Retina (tissue), 1 donor: ENCODE measurements at regions not wholly inside any gene's neighbourhood (a gene's known extent, or its start where the extent isn't known, plus 50 kb on each side); places are given as distances from the start of the nearest gene placed in this dataset.
"Not testable (repeated sequence)": the region's sequence is repeated elsewhere in the genome, so short reads cannot be mapped to it uniquely, and the experiment has no call there.

Experiments
- DNase-seq: peaks from one replicate; pipeline ENCODE4 v3.0.0-alpha.2; 2016

DNA sequence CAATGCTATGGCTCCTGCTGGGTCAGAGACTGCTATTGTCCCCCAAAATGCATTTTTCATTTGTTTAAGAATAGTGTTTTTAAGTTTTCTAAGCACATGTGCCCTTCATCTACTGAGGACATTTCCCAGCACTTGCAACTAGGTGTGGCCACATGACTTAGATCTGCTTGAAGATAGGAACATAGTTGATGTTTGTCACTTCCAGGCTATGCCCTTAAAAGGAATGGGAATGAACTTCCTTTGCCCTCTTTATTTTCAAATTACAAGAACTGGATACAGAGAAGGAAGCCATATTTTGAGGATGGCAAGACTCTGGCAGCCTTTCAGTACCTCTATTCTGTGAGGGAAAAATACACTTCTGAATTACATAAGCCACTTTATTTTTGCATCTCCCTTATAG, 203.0 kb upstream of the TFAP2D start:
- no peak for DNase-seq

DNA sequence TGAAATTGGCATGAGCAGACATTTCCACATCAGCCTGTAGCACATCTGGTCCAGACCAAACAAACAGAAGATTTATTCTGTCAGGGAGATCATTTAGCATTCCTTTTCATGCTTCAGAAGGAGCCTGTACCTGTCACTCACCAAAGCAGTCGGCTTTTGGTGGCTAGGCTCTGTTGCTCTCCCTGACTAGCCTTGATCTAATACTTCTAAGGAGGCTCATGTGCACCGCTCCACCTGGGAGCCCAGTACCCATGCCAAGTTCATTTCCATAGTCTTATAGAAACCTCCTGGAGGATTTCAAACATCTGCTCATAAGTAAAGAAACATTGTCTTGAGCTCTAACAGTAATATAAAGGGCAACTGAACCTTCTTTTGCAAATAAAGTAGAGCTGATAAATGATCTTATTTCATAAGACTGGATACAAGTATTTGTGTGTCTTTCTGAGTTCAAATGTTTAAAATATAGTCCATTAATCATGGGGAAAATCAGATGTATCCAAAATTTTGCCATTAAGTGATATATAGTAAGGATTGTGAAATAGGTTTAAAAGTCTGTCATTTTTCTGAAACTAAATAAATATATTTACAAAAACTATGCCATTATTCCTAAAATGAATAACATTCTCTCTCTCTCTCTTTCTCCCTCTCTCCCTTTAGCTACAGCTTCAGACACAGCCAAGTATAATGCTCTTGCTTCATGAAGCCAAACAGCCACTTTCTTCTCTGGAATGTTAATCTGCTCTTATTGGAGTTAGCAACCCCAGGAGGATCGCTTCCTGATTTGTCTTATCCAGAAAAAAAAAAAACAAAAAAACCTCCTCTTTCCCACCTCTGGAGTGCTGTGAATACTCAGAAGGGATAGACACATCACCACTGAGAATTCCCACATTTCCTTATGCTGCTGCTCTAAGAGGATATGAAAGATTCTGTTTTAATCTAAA, 192.7 kb upstream of the TFAP2D start:
- DNase-seq: peak; percentile 19

DNA sequence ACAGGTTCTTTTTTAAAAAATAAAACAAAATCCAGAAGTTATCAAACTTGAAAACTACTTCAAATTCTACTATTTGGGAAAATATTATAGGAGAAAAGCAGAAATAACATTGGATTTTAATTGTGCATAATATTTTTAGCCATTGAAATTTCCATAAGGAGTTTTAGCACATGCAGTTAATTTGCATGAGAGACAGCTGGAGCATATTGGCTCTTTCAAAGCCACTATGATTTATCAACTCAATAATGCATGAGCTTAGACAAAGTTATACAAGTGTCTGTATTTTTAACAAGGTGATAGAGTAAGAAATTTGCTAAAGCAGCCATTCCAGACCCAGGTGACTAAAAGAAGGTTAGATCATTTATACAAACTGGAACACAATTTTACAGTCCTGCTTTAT, 189.0 kb upstream of the TFAP2D start:
- DNase-seq: no peak

DNA sequence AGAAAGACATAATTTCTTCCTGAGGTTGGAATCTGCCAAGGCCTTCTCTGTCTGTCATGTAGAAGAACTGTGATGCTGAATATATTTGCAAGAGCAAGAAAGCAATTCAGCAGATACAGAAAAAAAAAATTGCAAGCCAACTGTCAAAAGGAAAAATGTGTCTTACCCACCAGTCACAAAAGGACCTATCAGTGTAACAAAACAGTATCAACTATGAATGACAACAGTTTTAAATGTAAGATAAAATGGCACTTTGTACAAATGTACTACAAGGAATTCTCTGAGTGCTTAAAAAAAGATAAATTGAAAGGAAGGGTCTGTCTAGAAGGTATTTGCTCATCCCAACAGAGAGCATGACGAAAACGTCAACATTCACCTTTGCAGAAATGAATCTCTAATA, 185.3 kb upstream of the TFAP2D start:
- no peak for DNase-seq

DNA sequence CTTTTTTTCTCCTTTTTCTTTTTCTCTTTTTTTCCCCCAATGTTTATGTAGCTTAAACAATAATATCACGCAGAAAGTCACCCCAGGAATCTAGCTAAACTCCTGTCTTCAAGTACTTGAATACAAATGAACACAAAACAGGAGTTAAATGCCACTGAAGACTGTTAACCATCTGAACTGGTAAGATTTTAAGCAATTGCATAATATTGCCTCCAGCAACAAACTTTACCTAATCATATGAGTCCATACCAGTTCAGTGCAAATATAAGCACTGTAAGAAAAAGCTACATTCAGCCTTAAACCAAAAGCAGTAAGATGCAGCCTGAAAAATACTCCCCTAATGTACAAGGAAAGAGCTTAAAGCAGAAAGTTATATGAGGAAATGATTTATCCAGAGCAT, 173.9 kb upstream of the TFAP2D start:
- no peak for DNase-seq

DNA sequence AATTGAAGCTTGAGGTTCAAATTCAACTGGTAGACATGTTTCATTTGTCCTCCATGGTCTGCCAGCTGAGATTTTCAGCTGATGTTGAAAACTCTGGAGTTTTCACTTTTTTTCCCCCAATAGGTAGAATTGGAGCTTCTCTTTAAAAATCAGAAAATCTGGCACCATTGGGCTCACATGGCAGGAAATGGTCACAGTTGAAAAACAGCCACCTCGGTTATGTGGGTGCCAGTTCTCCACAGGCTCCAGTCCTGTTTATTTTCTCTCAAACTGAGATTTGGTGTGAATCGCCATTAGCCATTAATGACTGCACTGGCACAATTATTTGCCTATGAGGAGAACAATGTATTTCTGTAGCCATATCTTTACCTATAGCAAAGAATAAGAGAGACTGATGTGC, 171.4 kb upstream of the TFAP2D start:
- no peak for DNase-seq

DNA sequence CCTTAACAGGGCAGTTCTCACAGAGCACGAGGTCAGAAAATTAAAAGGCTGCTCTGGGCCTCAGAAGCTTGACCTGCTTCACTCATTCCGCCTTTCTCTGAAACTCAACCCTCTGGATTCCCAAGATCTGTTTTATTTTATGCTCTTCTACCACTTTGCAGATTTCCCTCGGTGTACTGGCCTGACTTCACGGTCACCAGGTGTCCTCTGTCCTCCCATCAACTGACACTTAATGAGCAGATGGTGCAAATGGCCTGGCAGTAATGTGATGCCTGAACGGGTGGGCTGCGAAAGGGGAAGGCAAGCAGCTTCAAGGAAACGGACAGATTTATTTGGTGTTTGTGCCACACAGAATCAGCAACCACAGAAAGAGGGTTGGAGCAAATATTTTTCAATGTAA, 169.7 kb upstream of the TFAP2D start:
- peak; percentile 61 for DNase-seq

DNA sequence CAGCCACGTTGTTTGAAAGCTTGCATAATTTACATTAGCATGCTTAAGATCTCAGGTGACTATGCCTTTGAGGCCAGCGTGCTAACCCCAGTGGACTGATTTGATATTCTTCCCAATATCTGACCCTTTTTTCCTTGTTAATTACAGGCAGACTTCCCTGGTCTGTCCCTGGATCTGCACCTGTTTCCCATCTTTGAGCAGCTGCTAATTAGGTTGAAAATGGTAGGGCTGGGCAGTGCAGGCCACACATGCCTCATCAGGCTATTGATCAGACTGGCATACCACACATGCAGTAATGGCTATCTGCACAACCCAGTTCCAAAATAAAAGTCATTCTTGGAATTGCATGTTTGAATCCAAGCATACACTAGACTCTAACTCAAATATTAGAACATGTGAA, 164.3 kb upstream of the TFAP2D start:
- peak; percentile 19 for DNase-seq

DNA sequence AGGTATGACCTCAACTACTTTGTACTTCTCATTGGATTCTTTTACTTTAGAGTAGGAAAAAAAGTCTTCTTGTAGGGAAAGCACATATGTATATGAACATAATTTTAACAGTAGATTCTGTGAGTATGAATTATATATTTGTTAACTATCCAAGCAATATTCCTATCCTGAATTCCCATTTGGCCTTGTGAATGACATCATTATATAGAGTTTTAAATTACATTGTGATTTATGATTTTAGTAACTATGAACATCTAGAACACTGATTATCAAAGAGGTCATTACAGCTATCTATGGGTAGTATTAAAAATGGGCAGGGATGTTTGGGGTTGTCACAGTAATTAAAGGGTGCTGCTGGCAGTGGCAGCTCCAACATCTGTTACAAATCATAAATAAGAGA, 163.9 kb upstream of the TFAP2D start:
- DNase-seq: no peak

DNA sequence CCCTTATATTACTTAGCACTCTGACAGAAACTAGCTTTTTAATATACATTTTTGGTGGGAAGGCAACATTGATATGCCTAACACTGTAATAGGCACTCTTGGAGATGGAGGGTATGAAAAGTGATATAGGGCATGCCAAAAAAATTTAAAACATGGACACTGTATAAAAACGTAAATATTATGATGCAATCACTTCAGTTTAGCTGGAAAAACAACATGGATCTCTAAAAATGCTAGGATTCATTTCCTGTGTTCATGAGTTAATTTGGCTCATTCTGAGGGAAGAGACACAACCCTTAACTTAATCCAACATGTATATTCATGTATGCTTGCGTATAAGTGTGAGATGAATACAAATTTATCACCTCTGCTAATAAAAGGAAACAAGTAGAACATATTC, 157.3 kb upstream of the TFAP2D start:
- no peak for DNase-seq

DNA sequence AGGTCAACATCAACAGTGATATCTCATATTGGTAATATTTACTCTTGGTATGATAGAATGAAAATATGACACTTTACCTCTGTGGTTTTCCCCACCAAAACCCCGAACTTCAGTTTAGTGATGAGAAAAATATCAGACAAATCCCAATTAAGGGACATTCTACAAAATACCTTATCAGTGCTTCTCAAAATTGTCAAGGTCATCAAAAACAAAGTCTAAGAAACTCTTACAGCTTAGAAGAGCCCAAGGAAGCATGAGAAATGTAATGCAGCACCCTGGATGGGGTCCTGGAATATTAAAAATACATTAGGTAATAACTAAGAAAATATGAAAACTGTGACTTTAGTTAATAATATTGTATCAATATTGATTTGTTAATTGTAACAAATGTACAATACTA, 148.3 kb upstream of the TFAP2D start:
- no peak for DNase-seq

DNA sequence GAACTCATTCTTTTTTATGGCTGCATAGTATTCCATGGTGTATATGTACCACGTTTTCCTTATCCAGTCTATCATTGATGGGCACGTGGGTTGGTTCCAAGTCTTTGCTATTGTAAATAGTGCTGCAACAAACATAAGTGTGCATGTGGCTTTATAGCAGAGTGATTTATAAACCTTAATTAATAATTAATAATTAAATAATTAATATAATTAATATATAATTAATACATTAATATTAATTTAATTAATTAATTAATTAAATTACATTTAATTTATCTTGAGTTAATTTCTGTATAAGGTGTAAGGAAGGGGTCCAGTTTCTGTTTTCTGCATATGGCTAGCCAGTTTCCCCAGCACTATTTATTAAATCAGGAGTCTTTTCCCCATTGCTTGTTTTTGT, 142.1 kb upstream of the TFAP2D start:
- DNase-seq: not testable (repeated sequence)

DNA sequence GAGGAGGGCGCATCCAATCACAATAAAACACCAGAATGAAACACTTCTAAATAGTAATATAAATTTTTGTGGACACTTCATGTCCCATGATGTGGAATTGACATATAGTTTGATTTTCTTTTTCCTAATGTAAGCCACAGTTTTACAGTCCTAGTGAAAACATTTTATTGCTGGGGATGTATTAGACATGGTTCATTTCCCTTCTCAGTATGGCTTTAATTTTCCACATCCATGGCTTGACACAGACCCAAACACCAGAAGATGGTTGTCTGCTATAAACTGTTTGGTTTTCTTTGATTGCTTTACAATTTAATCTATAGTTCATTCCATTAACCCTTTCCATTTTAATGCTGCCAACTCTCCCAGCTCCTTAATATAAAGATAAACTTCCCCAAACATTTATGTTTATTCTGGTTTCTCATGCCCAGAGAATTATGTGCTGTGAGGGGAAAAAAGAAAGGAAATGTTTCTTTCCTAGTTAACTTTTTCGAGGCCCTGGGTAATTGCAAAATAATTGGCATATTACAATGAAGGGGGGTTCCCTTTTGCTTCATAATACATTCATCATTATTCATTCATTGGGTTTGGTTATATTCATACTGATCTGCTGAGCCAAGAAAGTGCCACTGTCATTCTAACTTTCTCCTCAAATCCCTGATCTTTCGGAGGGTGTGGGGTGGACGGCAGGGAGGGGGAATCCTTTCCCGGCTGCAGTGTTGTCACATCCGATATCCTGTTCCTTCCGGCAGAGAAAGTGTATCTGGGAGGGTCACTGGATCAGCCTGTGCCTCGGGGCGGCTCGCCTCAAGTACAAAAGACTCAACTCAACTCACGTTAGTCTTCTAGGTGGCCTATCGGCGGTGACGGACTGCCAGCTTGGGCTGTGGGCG, 127.6 kb upstream of the TFAP2D start:
- DNase-seq: peak; percentile 66

DNA sequence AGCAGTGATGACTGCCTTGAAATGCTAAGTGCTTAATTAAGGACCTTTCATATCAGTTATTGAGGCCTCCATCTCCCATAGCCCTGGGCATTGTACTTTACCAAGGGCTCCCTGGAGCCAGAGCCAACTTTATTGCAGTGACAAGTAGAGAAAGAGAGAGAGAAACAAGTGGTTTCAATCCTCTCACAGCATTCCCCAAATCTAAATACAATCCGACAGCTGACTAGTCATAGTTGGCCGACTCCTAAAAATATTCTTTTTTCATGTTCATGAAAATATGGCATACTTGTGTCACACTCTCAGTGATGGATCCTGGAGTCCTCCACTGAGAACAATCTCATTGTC, 127.0 kb upstream of the TFAP2D start:
- no peak for DNase-seq

DNA sequence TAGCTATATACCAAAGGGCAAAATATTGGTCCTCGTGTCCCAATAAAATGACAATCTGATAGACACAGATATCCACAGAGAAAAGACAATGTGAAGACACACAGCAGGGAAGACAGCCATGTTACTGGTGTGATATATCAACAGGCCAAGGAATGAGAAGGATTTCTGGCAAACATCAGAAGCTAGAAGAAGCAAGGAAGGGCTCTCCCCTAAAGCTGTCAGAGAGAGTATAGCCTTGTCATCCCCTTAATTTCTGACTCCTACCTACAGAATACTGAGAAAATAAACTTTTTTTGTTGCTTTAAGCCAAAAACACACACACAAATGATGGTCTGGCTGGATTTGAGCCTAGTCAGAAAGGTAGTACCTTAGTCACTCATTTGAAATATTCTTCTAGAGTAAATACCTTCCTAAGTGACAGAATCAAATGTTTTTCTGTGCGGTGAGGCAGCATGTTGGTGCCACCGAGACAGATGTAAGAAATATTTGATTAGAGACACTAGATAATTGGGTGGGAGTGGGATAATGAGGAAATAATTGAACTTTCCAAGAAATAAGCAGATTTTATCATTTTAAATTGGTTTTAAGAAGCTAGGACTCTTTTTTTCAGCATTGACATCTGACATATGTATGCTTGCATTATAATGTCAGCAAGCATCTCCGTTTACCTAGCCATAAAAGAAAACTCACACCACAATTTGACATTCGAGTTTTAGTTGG, 123.4 kb upstream of the TFAP2D start:
- no peak for DNase-seq

DNA sequence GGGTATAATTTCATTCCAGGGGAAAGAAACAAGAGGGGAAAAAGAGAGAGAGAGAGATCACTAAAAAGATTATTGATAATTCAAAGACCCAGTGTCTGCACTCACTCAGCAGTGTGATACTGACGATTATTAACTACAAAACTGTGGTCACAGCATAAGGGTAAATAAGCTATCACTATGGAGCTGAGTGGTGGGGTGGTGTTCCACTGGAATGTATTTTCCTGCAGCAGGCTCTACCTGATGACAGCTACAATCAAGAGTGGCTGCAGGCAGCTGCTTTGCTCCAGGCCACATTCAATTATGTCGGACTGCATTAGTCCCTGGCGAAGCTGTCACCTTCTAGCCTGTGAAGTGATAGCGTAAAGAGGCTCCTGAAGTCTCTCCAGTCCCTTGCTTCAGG, 122.2 kb upstream of the TFAP2D start:
- DNase-seq: peak; percentile 61

DNA sequence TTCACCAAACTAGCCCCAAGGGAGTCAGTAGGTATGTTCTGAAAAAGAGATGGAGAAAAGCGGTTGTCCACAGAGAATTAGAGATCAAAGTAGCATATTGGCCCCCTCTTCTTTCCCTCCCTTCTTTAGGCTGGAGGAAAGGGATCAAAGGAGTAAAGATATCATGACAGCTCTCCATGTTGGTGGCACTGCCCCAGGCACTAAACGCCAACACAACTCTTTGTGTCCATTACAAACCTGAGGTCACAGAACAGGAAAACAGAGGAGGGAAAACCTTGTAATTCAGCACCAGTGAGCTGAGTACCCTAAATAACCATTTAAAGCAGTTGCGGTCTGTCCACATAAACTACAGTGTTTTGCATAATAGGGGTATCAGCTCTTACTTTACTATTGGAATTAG, 113.0 kb upstream of the TFAP2D start:
- DNase-seq: no peak

DNA sequence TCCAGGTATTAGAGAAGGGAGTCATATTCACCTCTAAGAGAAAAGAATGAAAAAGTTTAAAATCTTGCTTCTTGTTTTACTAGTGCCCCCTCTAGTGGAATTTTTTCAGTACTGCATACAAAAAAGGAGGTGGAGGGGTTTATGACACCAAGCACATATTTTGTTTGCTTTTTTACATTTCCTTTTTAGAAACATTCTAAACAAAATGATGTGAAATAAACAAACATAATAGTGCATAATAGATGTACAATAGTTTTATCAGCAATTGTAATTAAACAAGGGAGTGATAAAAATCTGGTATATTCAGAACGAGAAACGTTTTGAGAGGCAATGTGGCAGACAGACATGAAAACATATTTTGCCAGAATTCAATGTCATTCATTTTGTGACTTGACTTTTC, 111.0 kb upstream of the TFAP2D start:
- peak; percentile 41 for DNase-seq

DNA sequence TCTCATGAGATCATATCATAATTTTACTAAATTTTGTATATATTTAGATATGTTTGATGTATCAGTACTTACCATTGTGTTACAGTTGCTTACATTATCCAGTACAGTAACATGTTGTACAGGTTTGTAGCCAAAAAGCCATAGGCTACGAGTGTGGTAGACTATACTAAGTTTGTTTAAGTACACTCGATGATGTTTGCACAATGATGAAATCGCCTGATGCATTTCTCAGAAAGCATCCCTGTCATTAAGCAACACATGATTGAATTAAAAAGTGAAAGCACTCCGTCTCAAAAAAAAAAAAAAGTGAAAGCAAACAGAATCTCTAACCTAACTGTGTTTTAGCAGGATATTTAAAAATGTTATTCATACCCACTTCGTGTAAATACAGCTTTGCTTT, 104.9 kb upstream of the TFAP2D start:
- no peak for DNase-seq

DNA sequence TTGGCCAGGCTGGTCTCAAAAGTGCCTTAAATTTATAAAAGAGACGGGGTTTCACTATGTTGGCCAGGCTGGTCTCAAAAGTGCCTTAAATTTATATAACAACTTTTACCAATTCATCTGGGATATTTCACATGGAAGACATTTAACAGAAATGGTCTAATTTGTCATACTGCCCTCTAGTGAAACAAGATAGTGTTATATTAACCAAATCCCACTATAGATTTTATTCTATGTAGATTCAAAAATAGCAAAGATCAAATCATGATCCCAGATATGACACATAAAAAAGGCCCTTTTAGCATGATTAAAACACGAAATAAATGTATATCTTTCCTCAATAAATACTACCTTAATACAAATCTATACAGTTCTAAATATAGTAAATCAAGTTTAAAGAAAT, 102.8 kb upstream of the TFAP2D start:
- no peak for DNase-seq

DNA sequence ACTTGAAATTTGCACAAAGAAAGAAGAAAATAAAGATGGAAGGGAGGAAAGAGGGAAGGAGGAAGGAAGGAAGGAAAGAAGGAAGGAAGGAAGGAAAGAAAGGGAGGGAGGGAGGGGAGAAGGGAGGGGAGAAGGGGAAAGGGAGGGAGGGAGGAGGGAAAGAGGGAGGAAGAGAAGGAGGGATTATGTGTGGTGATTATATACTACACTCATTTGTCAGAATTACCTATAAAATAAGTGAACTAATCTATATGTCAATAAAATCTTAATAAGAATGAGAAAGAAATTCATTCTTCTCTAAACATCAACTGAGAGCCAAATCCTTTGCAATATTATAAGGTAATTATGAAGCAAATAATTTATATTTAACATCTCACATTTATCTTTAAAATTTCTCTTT, 77.9 kb upstream of the TFAP2D start:
- DNase-seq: no peak

DNA sequence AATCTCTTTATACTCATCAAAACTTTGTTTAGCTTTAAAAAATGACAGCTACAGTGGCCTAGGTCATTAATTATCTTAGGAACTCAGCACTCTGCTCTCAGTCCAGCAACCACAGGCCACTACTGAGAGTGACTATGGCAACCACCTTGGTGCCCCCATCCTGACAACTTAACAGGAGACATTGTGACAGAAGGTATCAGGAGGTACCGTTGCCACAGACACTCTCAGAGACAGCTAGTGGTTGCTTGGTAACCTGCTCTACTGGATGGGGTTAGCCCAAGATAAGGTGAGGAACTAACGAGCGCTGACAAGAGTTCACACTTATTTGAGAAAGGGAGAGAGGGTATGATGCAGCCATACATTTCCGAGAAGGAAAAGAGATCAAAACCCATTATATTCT, 76.1 kb upstream of the TFAP2D start:
- DNase-seq: no peak

DNA sequence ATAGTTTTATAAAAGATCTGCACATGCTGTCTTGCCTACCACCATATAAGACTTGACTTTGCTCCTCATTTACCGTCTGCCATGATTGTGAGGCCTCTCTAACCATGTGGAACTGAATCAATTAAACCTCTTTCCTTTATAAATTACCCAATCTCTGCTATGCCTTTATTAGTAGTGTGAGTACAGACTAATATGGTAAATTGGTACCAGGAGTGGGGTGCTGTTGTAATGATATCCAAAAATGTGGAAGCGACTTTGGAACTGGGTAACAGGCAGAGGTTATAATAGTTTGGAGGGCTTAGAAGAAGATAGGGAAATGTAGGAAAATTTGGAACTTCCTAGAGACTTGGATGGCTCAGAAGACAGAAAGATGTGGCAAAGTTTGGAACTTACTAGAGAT, 64.2 kb upstream of the TFAP2D start:
- no peak for DNase-seq

DNA sequence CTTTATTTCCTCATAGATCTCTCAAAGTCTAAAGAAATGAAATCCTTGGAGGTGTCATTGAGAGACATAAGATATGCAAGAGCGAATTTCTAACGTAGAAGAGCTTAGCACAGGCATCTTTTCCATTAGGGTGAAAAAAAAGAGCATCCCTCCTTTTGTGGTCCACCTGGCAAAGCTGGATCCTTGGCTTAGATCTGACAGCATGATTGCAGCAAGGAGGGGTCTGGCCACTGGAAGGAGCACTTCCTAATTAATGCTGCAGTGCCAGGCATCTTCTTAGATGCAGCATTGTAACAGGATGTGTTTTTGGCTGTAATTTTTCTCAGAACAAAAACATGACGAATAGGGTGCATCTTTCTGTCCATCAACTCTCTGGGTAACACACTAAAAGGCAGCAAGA, 60.1 kb upstream of the TFAP2D start:
- DNase-seq: no peak
